GM12874 (cell line): ENCODE measurements at regions not wholly inside any gene's neighbourhood (a gene's known extent, or its start where the extent isn't known, plus 50 kb on each side); places are given as distances from the start of the nearest gene placed in this dataset.

Experiments used
- CTCF ChIP-seq: IDR thresholded peaks from 2 replicates; pipeline ENCODE4 v1.5.1; 2011; ENCODE audit warnings: low read depth, mild to moderate bottlenecking, control low read depth, low read length, moderate library complexity; ENCODE audit not compliant: insufficient read depth

GRCh38 chr7:26048663-26049062 is 103.3 kb upstream of the NFE2L3 start:
- no peak for TF ChIP-seq CTCF

- no peak for TF ChIP-seq CTCF
Measured at GRCh38 chr7:26049081-26049480, 102.9 kb upstream of the NFE2L3 start.

GRCh38 chr7:26051021-26051420 is 101.0 kb upstream of the NFE2L3 start:
- no peak for TF ChIP-seq CTCF

GRCh38 chr7:26052706-26053105 is 99.3 kb upstream of the NFE2L3 start:
- no peak for TF ChIP-seq CTCF

GRCh38 chr7:26054386-26054785 is 97.6 kb upstream of the NFE2L3 start:
- TF ChIP-seq CTCF: no peak

- no peak for TF ChIP-seq CTCF
Measured at GRCh38 chr7:26055241-26055640, 96.8 kb upstream of the NFE2L3 start.

GRCh38 chr7:26060733-26061677 is 91.0 kb upstream of the NFE2L3 start:
- TF ChIP-seq CTCF: no peak
